IMR-90 (cell line): ENCODE measurements at regions not wholly inside any gene's neighbourhood (a gene's known extent, or its start where the extent isn't known, plus 50 kb on each side); places are given as distances from the start of the nearest gene placed in this dataset.

Source experiments
- BHLHE40 ChIP-seq: fragments of 150-350 bp; IDR thresholded peaks from 2 replicates; pipeline ENCODE4 v1.6.1; 2016; ENCODE audit warnings: mild to moderate bottlenecking, low read depth, low read length
- CEBPB ChIP-seq: IDR thresholded peaks from 2 replicates; pipeline ENCODE4 v1.6.1; 2012; ENCODE audit warnings: low read depth, low read length, improper control_type of control experiment
- FOS ChIP-seq: fragments of 150-350 bp; IDR thresholded peaks from 2 replicates; pipeline ENCODE4 v1.6.1; 2016; ENCODE audit warnings: low read depth, low read length
- MAZ ChIP-seq: IDR thresholded peaks from 2 replicates; pipeline ENCODE4 v1.6.1; 2012; ENCODE audit warnings: low read depth, mild to moderate bottlenecking, low read length, improper control_type of control experiment, moderate library complexity, borderline replicate concordance
- POLR2A ChIP-seq: IDR thresholded peaks from 2 replicates; pipeline ENCODE4 v1.6.1; 2012; ENCODE audit warnings: mild to moderate bottlenecking, low read depth, low read length
- TF ChIP-seq, protein P1 (sequence below): conservative IDR thresholded peaks from 2 replicates; pipeline ENCODE4 v1.5.1; 2012; ENCODE audit warnings: mild to moderate bottlenecking, low read depth, low read length, improper control_type of control experiment

DNA sequence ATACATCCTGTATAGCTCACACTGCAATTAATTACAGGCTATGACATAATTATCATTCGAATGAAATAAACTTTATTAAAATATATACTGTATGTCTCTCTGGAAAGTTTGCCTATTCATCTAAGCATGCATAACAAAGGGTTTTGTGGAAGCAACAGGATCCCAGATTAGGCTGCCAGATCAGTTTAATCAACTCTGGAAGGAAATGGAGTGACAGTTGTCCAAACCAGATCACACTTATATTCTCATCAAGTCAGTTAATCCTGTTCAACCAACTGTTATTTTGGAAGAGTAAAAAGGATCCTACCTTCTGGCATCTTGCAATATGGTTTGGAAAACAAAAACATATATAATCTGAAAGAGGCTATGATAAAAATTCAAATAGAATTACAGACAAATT is 312.2 kb downstream of the FAT4 start:
- TF ChIP-seq, protein P1, sequence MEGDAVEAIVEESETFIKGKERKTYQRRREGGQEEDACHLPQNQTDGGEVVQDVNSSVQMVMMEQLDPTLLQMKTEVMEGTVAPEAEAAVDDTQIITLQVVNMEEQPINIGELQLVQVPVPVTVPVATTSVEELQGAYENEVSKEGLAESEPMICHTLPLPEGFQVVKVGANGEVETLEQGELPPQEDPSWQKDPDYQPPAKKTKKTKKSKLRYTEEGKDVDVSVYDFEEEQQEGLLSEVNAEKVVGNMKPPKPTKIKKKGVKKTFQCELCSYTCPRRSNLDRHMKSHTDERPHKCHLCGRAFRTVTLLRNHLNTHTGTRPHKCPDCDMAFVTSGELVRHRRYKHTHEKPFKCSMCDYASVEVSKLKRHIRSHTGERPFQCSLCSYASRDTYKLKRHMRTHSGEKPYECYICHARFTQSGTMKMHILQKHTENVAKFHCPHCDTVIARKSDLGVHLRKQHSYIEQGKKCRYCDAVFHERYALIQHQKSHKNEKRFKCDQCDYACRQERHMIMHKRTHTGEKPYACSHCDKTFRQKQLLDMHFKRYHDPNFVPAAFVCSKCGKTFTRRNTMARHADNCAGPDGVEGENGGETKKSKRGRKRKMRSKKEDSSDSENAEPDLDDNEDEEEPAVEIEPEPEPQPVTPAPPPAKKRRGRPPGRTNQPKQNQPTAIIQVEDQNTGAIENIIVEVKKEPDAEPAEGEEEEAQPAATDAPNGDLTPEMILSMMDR = no peak
- TF ChIP-seq POLR2A (no peak), MAZ (no peak), FOS (no peak), BHLHE40 (no peak), CEBPB (no peak)
